SU-DHL-6 (cell line): ENCODE measurements at regions not wholly inside any gene's neighbourhood (a gene's known extent, or its start where the extent isn't known, plus 50 kb on each side); places are given as distances from the start of the nearest gene placed in this dataset.

Source experiments
- H2AFZ ChIP-seq: fragments of 200-600 bp; sonication (generic); 2 replicates; pipeline ENCODE4 v1.6.1; 2014; ENCODE audit warnings: low read depth, mild to moderate bottlenecking, moderate library complexity, mixed read lengths, antibody characterized with exemption, low read length; ENCODE audit not compliant: severe bottlenecking
- H3F3A ChIP-seq: fragments of 200-600 bp; shearing (Covaris generic); 2 replicates; pipeline ENCODE4 v1.6.0; 2016; ENCODE audit warnings: antibody characterized with exemption, mild to moderate bottlenecking; ENCODE audit not compliant: insufficient read depth
- H3K27ac ChIP-seq: fragments of 200-600 bp; sonication (generic); 2 replicates; pipeline ENCODE4 v1.5.1; 2016; ENCODE audit warnings: low read depth, mild to moderate bottlenecking, low read length, moderate library complexity, mixed read lengths
- H3K27me3 ChIP-seq: fragments of 200-600 bp; sonication (generic), shearing (Covaris generic); 2 replicates; pipeline ENCODE4 v1.6.0; 2014; ENCODE audit warnings: mild to moderate bottlenecking, low read length
- H3K36me3 ChIP-seq: fragments of 200-600 bp; sonication (generic); 2 replicates; pipeline ENCODE4 v1.6.1; 2014; ENCODE audit warnings: mild to moderate bottlenecking, low read length, mixed read lengths
- H3K4me2 ChIP-seq: fragments of 300-600, 200-600 bp; shearing (Covaris generic), sonication (generic); 2 replicates; pipeline ENCODE4 v1.6.0; 2014; ENCODE audit warnings: low read length, low read depth, mild to moderate bottlenecking; ENCODE audit not compliant: poor library complexity, severe bottlenecking
- H3K4me3 ChIP-seq: fragments of 200-600 bp; sonication (generic); 2 replicates; pipeline ENCODE4 v1.5.1; 2014; ENCODE audit warnings: antibody characterized with exemption, low read length, mild to moderate bottlenecking, mixed read lengths; ENCODE audit not compliant: insufficient read depth, poor library complexity, severe bottlenecking
- H3K79me2 ChIP-seq: fragments of 200-600 bp; sonication (generic); 2 replicates; pipeline ENCODE4 v1.6.1; 2014; ENCODE audit warnings: mild to moderate bottlenecking, low read length, moderate library complexity; ENCODE audit not compliant: insufficient read depth
- H3K9ac ChIP-seq: fragments of 200-600 bp; sonication (generic); 2 replicates; pipeline ENCODE4 v1.7.0; 2014; ENCODE audit warnings: mild to moderate bottlenecking, low read length
- H3K9me2 ChIP-seq: fragments of 200-600 bp; sonication (generic); replicated peaks from 2 replicates; pipeline ENCODE4 v1.6.1; 2014; ENCODE audit warnings: low read length; ENCODE audit not compliant: insufficient read depth
- H3K9me3 ChIP-seq: fragments of 200-600 bp; sonication (generic); 2 replicates; pipeline ENCODE4 v1.6.1; 2014; ENCODE audit warnings: low read length, mixed read lengths; ENCODE audit not compliant: insufficient read depth
- H4K20me1 ChIP-seq: fragments of 200-600 bp; sonication (generic); 2 replicates; pipeline ENCODE4 v1.6.1; 2014; ENCODE audit warnings: low read depth, mild to moderate bottlenecking, antibody characterized with exemption, low read length, moderate library complexity, mixed read lengths
- EZH2phosphoT487 ChIP-seq: fragments of 200-600 bp; sonication (generic), shearing (Covaris generic); conservative IDR thresholded peaks from 2 replicates; pipeline ENCODE4 v1.6.1; 2018; ENCODE audit warnings: mild to moderate bottlenecking, antibody characterized with exemption, low read length, moderate library complexity, mixed read lengths
- TF ChIP-seq, protein P1 (sequence below): fragments of 200-600 bp; sonication (generic); IDR thresholded peaks from one replicate; pipeline ENCODE4 v1.5.1; 2017; ENCODE audit warnings: antibody characterized with exemption, mild to moderate bottlenecking, low read length, moderate library complexity; ENCODE audit not compliant: insufficient read depth, poor library complexity, severe bottlenecking

DNA sequence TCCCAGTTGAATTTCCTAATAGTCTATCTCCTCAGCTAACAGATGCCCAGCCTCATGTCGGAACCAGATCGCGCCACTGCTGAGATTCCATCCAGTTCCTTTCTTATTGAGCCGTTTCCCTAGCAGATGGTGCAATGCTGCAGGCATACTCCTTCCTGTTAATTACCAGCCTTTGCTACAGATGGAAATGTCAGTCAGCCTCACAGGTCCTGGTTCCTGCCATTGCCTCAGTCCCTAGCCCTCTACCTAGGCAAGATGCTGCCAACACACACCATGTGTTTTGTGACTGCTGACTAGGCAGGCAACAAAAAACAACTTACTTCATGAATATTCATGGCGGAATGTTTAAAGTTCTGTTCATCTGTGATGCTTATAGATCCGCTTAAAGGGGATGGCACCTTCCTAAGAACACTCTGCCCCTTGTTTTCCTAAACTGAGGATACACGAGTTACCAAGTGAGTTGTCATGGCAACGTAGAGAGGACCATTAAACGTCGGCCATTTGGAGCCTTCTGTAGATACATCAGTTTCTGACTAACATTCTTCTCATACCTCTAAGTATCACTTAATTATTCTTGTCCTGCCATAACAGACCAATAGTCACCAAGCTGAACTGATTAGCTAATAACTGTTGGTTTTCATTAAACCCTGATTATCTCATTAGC, 749.5 kb downstream of the RNF144A start:
- Histone ChIP-seq H2AFZ (no peak overlapping the region), H4K20me1 (no peaks in the 10 kb centered on the region), H3K79me2 (no peaks in the 10 kb centered on the region), H3K36me3 (no peaks in the 10 kb centered on the region), H3K9me2 (no peaks in the 10 kb centered on the region), H3K27ac (no peak overlapping the region), H3K27me3 (no peaks in the 10 kb centered on the region), H3K9me3 (no peaks in the 10 kb centered on the region), H3F3A (no peaks in the 10 kb centered on the region), H3K4me2 (no peak overlapping the region), H3K4me3 (no peak overlapping the region), H3K9ac (no peak overlapping the region)
- no peak for TF ChIP-seq EZH2phosphoT487
- TF ChIP-seq, protein P1, sequence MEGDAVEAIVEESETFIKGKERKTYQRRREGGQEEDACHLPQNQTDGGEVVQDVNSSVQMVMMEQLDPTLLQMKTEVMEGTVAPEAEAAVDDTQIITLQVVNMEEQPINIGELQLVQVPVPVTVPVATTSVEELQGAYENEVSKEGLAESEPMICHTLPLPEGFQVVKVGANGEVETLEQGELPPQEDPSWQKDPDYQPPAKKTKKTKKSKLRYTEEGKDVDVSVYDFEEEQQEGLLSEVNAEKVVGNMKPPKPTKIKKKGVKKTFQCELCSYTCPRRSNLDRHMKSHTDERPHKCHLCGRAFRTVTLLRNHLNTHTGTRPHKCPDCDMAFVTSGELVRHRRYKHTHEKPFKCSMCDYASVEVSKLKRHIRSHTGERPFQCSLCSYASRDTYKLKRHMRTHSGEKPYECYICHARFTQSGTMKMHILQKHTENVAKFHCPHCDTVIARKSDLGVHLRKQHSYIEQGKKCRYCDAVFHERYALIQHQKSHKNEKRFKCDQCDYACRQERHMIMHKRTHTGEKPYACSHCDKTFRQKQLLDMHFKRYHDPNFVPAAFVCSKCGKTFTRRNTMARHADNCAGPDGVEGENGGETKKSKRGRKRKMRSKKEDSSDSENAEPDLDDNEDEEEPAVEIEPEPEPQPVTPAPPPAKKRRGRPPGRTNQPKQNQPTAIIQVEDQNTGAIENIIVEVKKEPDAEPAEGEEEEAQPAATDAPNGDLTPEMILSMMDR = no peak

DNA sequence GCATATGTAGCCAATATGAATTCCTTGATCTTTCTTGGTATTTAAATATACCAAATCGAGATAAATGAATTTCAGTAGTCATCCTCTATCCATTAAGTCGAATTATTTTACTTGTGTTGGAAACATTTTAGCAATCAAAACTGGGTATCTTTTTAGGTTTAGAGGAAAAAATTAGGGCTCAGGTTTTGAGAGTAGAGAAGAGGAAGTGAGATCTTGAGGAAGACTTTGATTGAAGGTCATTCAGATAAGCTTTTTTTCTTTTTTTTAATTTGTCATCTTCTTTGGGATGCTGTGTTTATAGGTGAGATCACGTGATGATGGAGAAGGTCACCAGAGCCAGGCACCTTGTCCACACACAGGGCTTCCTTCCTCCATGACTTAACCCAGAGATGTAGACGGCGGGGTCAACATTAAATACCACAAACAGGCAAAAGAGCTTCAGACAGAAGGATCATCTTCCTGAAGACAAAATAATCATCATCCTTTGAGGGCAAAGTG, 750.1 kb downstream of the RNF144A start:
- TF ChIP-seq EZH2phosphoT487 = no peak
- TF ChIP-seq, protein P1 = no peak
- Histone ChIP-seq H4K20me1 (no peaks in the 10 kb centered on the region), H3K4me2 (no peak overlapping the region), H3K4me3 (no peak overlapping the region), H3K27ac (no peak overlapping the region), H3K79me2 (no peaks in the 10 kb centered on the region), H3K36me3 (no peaks in the 10 kb centered on the region), H3K9me3 (no peaks in the 10 kb centered on the region), H3K9ac (no peak overlapping the region), H2AFZ (no peak overlapping the region), H3K9me2 (no peaks in the 10 kb centered on the region), H3F3A (no peaks in the 10 kb centered on the region), H3K27me3 (no peaks in the 10 kb centered on the region)

DNA sequence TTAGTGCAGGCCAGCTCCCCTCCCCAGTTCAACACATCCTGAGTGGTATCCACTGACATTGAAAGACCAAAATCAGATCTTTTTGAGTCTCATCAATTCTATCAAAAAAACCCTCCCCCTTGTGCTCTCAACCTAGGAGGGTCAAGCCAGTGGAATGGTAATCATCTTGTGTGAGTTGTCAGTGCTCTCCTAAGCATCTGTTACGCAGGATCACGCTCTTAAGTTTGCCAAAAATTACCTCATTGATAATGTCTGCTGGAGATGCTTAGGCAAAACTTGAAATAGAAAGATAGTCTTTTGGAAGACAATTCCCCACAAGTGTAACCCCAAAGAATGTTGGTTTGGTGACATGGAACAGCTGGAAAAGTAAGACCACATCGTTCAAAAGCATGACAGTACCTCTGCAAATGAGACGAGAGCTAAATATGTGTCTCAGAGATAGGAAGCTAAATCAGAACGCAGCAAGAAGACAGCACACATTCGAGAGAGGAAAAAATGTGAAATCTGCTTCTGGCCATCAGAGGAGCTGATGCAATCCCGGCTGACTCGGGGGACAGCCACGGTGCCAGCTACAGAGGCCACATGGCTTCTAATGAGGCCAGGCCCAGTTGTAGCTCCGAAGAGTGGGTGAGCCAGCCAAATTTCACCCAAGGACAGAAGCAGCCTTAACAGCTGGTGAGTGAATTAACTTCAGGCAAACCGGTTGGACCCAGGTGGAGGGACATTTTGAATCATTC, 753.9 kb downstream of the RNF144A start:
- Histone ChIP-seq H3K27ac (no peak overlapping the region), H3K79me2 (no peaks in the 10 kb centered on the region), H3K4me2 (no peak overlapping the region), H2AFZ (no peak overlapping the region), H3K36me3 (no peaks in the 10 kb centered on the region), H3K4me3 (no peak overlapping the region), H3K9me3 (no peaks in the 10 kb centered on the region), H3F3A (no peaks in the 10 kb centered on the region), H3K9me2 (no peaks in the 10 kb centered on the region), H3K27me3 (no peaks in the 10 kb centered on the region), H4K20me1 (no peaks in the 10 kb centered on the region), H3K9ac (no peak overlapping the region)
- no peak for TF ChIP-seq EZH2phosphoT487
- TF ChIP-seq, protein P1 = no peak
